Neural progenitor cell (in vitro differentiated cells): ENCODE measurements at regions not wholly inside any gene's neighbourhood (a gene's known extent, or its start where the extent isn't known, plus 50 kb on each side); places are given as distances from the start of the nearest gene placed in this dataset.

Experiments used
- DNase-seq: peaks from one replicate; pipeline ENCODE4 v3.0.0-alpha.2; 2016; ENCODE audit warnings: low spot score
- H2AFZ ChIP-seq: fragments of 200-600 bp; sonication (generic); replicated peaks from 2 replicates; pipeline ENCODE4 v1.6.1; 2016; ENCODE audit warnings: antibody characterized with exemption
- H3F3A ChIP-seq: fragments of 200-600 bp; sonication (generic); 2 replicates; pipeline ENCODE4 v1.6.1; 2016; ENCODE audit warnings: antibody characterized with exemption, low read depth
- H3K27ac ChIP-seq: fragments of 200-600 bp; sonication (generic); 2 replicates; pipeline ENCODE4 v1.5.1; 2016; ENCODE audit warnings: mild to moderate bottlenecking
- H3K27me3 ChIP-seq: fragments of 200-600 bp; sonication (generic); 2 replicates; pipeline ENCODE4 v1.6.1; 2016; ENCODE audit warnings: mild to moderate bottlenecking, moderate library complexity
- H3K36me3 ChIP-seq: fragments of 200-600 bp; sonication (generic); 2 replicates; pipeline ENCODE4 v1.5.1; 2016
- H3K4me1 ChIP-seq: fragments of 200-600 bp; sonication (generic); 2 replicates; pipeline ENCODE4 v1.6.1; 2016; ENCODE audit warnings: mixed run types
- H3K4me2 ChIP-seq: fragments of 200-600 bp; sonication (generic); 2 replicates; pipeline ENCODE4 v1.6.1; 2016
- H3K4me3 ChIP-seq: fragments of 200-600 bp; sonication (generic); 2 replicates; pipeline ENCODE4 v1.5.1; 2016
- H3K79me2 ChIP-seq: fragments of 200-600 bp; sonication (generic); 2 replicates; pipeline ENCODE4 v1.6.1; 2016; ENCODE audit warnings: low read depth
- H3K9ac ChIP-seq: fragments of 200-600 bp; sonication (generic); 2 replicates; pipeline ENCODE4 v1.6.1; 2016
- H3K9me3 ChIP-seq: fragments of 200-600 bp; sonication (generic); 2 replicates; pipeline ENCODE4 v1.5.1; 2016; ENCODE audit warnings: low read depth
- H4K20me1 ChIP-seq: fragments of 200-600 bp; sonication (generic); 2 replicates; pipeline ENCODE4 v1.6.1; 2016; ENCODE audit warnings: low read depth
- H3K27ac Mint-ChIP-seq: 3 replicates; pipeline ENCODE4 v1.8.0; 2021; ENCODE audit warnings: mixed read lengths
- H3K27me3 Mint-ChIP-seq: 2 replicates; pipeline ENCODE4 v1.8.0; 2022; ENCODE audit warnings: low read depth, mild to moderate bottlenecking, inconsistent platforms, moderate library complexity, mixed read lengths; ENCODE audit not compliant: insufficient read depth
- H3K36me3 Mint-ChIP-seq: 3 replicates; pipeline ENCODE4 v1.8.0; 2021; ENCODE audit warnings: mixed read lengths
- H3K4me1 Mint-ChIP-seq: 3 replicates; pipeline ENCODE4 v1.8.0; 2021; ENCODE audit warnings: mixed read lengths
- H3K4me3 Mint-ChIP-seq: 3 replicates; pipeline ENCODE4 v1.8.0; 2021; ENCODE audit warnings: mild to moderate bottlenecking, moderate library complexity, mixed read lengths
- H3K9me3 Mint-ChIP-seq: 3 replicates; pipeline ENCODE4 v1.8.0; 2020; ENCODE audit warnings: mixed read lengths
- CTCF ChIP-seq: fragments of 200-600 bp; sonication (generic); IDR thresholded peaks from 2 replicates; pipeline ENCODE4 v1.5.1; 2017; ENCODE audit warnings: antibody characterized with exemption, mild to moderate bottlenecking
- EZH2 ChIP-seq: fragments of 200-600 bp; sonication (generic); IDR thresholded peaks from 2 replicates; pipeline ENCODE4 v1.6.1; 2017; ENCODE audit warnings: antibody characterized with exemption, mild to moderate bottlenecking, moderate library complexity
- EZH2phosphoT487 ChIP-seq: fragments of 200-600 bp; sonication (generic); IDR thresholded peaks from 2 replicates; pipeline ENCODE4 v1.6.1; 2017; ENCODE audit warnings: antibody characterized with exemption

- Histone ChIP-seq H2AFZ (no peak overlapping the region), H3K36me3 (no peaks in the 10 kb centered on the region), H3K4me3 (no peak overlapping the region), H3K4me1 (peaks cover 6% of the 10 kb centered on the region), H4K20me1 (no peaks in the 10 kb centered on the region), H3K27me3 (no peaks in the 10 kb centered on the region), H3K27ac (no peak overlapping the region), H3K9me3 (no peaks in the 10 kb centered on the region), H3F3A (no peaks in the 10 kb centered on the region), H3K4me2 (no peak overlapping the region), H3K79me2 (no peaks in the 10 kb centered on the region), H3K9ac (no peak overlapping the region)
- TF ChIP-seq EZH2phosphoT487 (no peak), EZH2 (no peak), CTCF (no peak)
- no peaks in the 10 kb centered on the region for H3K9me3 Mint-ChIP-seq
- no peaks in the 10 kb centered on the region for H3K36me3 Mint-ChIP-seq
- no peak overlapping the region for H3K27ac Mint-ChIP-seq
- H3K27me3 Mint-ChIP-seq: peaks cover 2% of the 10 kb centered on the region
- no peak for DNase-seq
- no peak overlapping the region for H3K4me3 Mint-ChIP-seq
- H3K4me1 Mint-ChIP-seq: peaks cover 12% of the 10 kb centered on the region
Observed at GRCh38 chr11:42075180-42075579, 615.7 kb upstream of the LRRC4C start.

GRCh38 chr11:42077794-42078193 is 618.3 kb upstream of the LRRC4C start:
- no peaks in the 10 kb centered on the region for H3K36me3 Mint-ChIP-seq
- peaks cover 3% of the 10 kb centered on the region for H3K9me3 Mint-ChIP-seq

DNA sequence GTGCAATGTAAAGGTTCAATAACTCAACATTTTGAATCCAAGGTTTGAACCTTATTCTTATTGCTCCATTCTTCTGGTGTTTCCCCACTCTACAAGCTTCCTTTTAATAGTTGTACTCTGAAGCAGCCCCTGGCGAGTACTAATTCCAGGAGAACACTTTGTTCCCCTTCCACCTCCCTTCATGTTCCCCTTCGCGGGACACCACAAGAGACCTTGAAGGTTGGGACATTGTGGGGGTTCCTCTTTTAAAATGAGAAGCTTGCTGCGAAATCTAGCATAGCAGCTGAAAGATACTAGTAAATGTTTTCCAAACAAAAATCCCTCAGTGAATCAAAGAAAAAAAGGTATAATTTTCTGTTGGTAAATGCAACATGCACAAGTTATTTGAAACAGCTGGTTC is 626.3 kb upstream of the LRRC4C start:
- H3K36me3 ChIP-seq: no peaks in the 10 kb centered on the region
- H3K4me3 Mint-ChIP-seq: no peak overlapping the region
- H4K20me1 ChIP-seq: no peaks in the 10 kb centered on the region
- H3K9ac ChIP-seq: no peak overlapping the region
- H2AFZ ChIP-seq: no peak overlapping the region
- H3K27ac Mint-ChIP-seq: no peak overlapping the region
- peaks cover 13% of the 10 kb centered on the region for H3K4me1 ChIP-seq
- no peaks in the 10 kb centered on the region for H3K36me3 Mint-ChIP-seq
- TF ChIP-seq EZH2 (no peak), CTCF (no peak), EZH2phosphoT487 (no peak)
- no peaks in the 10 kb centered on the region for H3K9me3 ChIP-seq
- no peaks in the 10 kb centered on the region for H3F3A ChIP-seq
- peaks cover 3% of the 10 kb centered on the region for H3K9me3 Mint-ChIP-seq
- H3K4me1 Mint-ChIP-seq: peaks cover 13% of the 10 kb centered on the region
- no peak overlapping the region for H3K4me2 ChIP-seq
- DNase-seq: no peak
- no peaks in the 10 kb centered on the region for H3K27me3 ChIP-seq
- no peak overlapping the region for H3K27ac ChIP-seq
- H3K27me3 Mint-ChIP-seq: peaks cover 10% of the 10 kb centered on the region
- H3K4me3 ChIP-seq: no peak overlapping the region
- H3K79me2 ChIP-seq: no peaks in the 10 kb centered on the region

More at GRCh38 chr11:42077794-42078193, 618.3 kb upstream of the LRRC4C start:
- no peak overlapping the region for H3K9ac ChIP-seq
- no peaks in the 10 kb centered on the region for H3K36me3 ChIP-seq
- no peaks in the 10 kb centered on the region for H3F3A ChIP-seq
- no peaks in the 10 kb centered on the region for H3K9me3 ChIP-seq
- no peaks in the 10 kb centered on the region for H3K27me3 ChIP-seq
- H2AFZ ChIP-seq: no peak overlapping the region
- DNase-seq: no peak
- H3K79me2 ChIP-seq: no peaks in the 10 kb centered on the region
- H3K4me3 ChIP-seq: no peak overlapping the region
- H3K4me1 ChIP-seq: peaks cover 19% of the 10 kb centered on the region
- H3K4me2 ChIP-seq: no peak overlapping the region
- H3K27ac Mint-ChIP-seq: no peak overlapping the region
- peaks cover 23% of the 10 kb centered on the region for H3K4me1 Mint-ChIP-seq
- H3K4me3 Mint-ChIP-seq: no peak overlapping the region
- H3K27ac ChIP-seq: no peak overlapping the region
- peaks cover 7% of the 10 kb centered on the region for H3K27me3 Mint-ChIP-seq
- H4K20me1 ChIP-seq: no peaks in the 10 kb centered on the region
- no peak for TF ChIP-seq EZH2phosphoT487
- TF ChIP-seq CTCF: no peak
- no peak for TF ChIP-seq EZH2

- Mint-ChIP-seq H3K4me3 (no peak overlapping the region), H3K9me3 (peaks cover 12% of the 10 kb centered on the region), H3K36me3 (no peaks in the 10 kb centered on the region), H3K27me3 (peaks cover 11% of the 10 kb centered on the region), H3K4me1 (no peaks in the 10 kb centered on the region), H3K27ac (no peak overlapping the region)
- H3F3A ChIP-seq: no peaks in the 10 kb centered on the region
- H3K27me3 ChIP-seq: no peaks in the 10 kb centered on the region
- no peaks in the 10 kb centered on the region for H3K4me1 ChIP-seq
- H3K27ac ChIP-seq: no peak overlapping the region
- no peak for DNase-seq
- H4K20me1 ChIP-seq: no peaks in the 10 kb centered on the region
- H3K4me2 ChIP-seq: no peak overlapping the region
- no peak overlapping the region for H3K9ac ChIP-seq
- TF ChIP-seq CTCF (no peak), EZH2 (no peak), EZH2phosphoT487 (no peak)
- H3K36me3 ChIP-seq: no peaks in the 10 kb centered on the region
- H3K79me2 ChIP-seq: no peaks in the 10 kb centered on the region
- no peak overlapping the region for H3K4me3 ChIP-seq
- H3K9me3 ChIP-seq: no peaks in the 10 kb centered on the region
- H2AFZ ChIP-seq: no peak overlapping the region
Observed at GRCh38 chr11:42093541-42093940, 634.1 kb upstream of the LRRC4C start.
